Putamen (tissue), 1 donor: ENCODE measurements at regions not wholly inside any gene's neighbourhood (a gene's known extent, or its start where the extent isn't known, plus 50 kb on each side); places are given as distances from the start of the nearest gene placed in this dataset.
"Not testable (repeated sequence)": the region's sequence is repeated elsewhere in the genome, so short reads cannot be mapped to it uniquely, and the experiment has no call there.

Source experiments
- DNase-seq: peaks from one replicate; pipeline ENCODE4 v3.0.0-alpha.2; 2016; ENCODE audit warnings: low spot score

- DNase-seq = not testable (repeated sequence)
Measured at GRCh38 chr2:87315183-87315902, 293.7 kb upstream of the PLGLB1 start.

DNA sequence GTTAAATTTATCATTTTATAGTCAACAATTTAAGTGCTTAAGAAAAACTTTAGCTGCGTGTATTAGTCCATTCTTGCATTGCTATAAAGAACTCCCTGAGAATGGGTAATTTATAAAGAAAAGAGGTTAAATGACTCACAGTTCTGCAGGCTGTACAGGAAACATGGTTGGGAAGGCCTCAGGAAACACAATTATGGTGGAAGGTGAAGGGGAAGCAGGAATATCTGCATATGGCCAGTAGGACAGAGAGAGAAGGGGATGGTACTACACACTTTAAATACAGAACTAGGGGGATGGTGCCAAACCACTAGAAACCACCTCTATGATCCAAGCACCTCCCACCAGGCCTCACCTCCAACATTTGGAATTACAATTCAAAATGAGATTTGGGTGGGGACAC, 295.5 kb upstream of the PLGLB1 start:
- not testable (repeated sequence) for DNase-seq

GRCh38 chr2:87318814-87319491, 297.3 kb upstream of the PLGLB1 start:
- DNase-seq = not testable (repeated sequence)

DNA sequence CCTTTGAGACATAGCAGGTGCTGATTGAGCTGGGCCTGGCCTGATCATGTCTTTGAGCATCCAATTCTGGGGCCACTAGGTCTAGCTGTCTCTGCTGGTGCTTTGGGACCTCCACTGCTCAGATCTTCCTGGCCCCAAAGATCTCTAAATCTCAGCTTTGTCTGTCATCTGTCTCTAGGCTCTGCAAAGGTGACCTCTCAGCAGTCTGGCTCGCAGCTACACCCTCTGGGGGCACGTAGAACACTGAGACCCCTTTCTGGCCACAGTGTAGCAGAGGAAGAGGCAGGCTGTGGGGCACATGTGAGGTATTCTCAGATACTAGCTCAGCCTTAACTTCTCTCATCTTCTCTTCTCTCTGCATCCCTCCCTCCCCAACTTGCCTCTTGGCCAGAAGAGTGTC, 298.1 kb upstream of the PLGLB1 start:
- not testable (repeated sequence) for DNase-seq

- not testable (repeated sequence) for DNase-seq
Measured at GRCh38 chr2:87321201-87321600, 299.6 kb upstream of the PLGLB1 start.

- not testable (repeated sequence) for DNase-seq
Measured at GRCh38 chr2:87324335-87325041, 302.8 kb upstream of the PLGLB1 start.

- DNase-seq = not testable (repeated sequence)
Measured at GRCh38 chr2:87325042-87325910, 303.6 kb upstream of the PLGLB1 start.

DNA sequence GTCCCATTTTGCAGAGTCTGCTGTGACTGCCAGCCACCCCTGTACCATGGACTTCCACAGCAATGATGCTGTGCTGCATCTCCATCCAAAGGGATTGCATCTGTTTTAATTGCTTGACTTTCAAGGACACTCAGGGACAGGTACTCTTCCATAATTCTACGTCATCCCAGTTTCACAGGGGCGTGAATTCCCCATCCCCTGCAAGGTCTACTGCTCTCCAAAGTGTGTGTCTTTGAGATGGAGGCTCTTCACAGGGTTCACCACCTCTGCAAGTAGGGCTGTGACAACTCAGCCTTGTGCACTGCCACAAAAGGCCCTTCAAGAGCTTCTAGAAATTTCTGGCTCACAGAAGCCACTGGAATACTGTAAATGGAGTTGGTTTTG, 304.3 kb upstream of the PLGLB1 start:
- not testable (repeated sequence) for DNase-seq

GRCh38 chr2:87326754-87327153, 305.1 kb upstream of the PLGLB1 start:
- DNase-seq = not testable (repeated sequence)

GRCh38 chr2:87327648-87328371, 306.2 kb upstream of the PLGLB1 start:
- DNase-seq = not testable (repeated sequence)

- DNase-seq = not testable (repeated sequence)
Measured at GRCh38 chr2:87329529-87329928, 307.9 kb upstream of the PLGLB1 start.

- DNase-seq = not testable (repeated sequence)
Measured at GRCh38 chr2:87330486-87330885, 308.8 kb upstream of the PLGLB1 start.

DNA sequence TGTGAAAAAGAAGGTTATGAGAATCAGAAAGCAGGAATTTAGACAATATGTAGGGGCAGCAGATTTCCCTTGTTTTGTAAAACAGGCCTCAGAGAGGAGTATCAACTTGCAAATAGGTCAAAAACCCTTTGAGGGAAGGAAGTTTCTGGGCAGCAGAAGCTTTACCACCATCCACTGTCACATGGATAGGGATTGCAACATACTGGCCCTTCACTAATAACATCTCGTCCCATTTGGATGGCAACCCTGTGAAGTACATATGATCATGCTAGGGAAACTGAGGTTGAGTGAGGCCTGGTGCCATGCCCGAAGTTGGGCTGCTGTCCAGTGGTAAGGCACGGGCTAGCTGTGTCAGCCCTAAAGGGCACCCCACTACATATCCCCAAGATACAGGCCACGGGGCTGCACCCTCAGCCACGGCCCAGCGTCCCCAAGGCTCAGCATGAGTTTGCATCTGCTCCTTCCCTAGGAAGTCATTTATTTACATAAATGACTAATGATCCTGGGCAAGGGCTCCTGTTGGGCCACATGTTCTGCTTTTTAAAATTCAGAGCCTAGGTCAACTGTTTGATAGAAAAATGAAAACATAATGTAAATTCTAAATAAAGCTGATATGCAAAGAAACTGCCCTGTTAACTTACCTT, 310.4 kb upstream of the PLGLB1 start:
- DNase-seq = not testable (repeated sequence)

GRCh38 chr2:87334888-87335287, 313.2 kb upstream of the PLGLB1 start:
- not testable (repeated sequence) for DNase-seq

DNA sequence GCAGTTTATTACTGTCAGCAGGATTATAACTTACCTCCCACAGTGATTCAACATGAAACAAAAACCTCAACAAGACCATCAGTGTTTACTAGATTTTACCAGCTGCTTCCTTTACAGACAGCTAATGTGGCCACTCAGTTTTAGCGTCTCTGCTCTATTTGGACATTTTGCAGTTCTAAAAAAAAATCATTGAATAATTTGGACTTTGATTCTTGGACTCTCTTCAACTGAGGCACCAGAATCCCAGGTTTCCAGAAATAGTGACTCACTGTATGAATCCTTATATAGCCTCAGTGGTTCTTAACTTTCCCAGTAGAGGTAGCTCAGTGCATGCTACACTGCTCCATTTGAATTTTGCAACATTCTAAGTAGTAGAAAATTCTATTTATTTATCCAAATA, 317.4 kb upstream of the PLGLB1 start:
- DNase-seq = not testable (repeated sequence)

DNA sequence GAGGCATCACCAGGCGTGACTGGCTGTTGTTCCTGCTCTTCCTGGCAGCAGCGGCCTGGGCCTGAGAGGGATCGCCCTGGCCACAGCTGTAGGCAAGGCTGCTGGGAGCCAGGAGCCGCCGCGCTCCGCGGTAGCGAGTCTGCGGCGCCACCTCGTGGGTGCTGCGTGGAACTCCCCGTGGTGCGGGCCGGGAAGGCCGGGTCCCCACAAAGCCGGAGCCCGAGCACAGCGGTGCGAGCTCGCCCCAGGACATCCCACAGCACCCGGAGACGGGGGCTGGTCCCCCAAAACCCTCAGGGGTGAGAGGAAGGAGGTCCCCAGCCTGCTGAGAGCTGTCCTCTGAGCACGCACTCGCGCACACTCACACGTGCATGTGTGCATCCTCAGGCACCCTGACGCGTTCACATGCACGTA, 320.0 kb upstream of the PLGLB1 start:
- not testable (repeated sequence) for DNase-seq

GRCh38 chr2:87342175-87342574, 320.5 kb upstream of the PLGLB1 start:
- DNase-seq = not testable (repeated sequence)

DNA sequence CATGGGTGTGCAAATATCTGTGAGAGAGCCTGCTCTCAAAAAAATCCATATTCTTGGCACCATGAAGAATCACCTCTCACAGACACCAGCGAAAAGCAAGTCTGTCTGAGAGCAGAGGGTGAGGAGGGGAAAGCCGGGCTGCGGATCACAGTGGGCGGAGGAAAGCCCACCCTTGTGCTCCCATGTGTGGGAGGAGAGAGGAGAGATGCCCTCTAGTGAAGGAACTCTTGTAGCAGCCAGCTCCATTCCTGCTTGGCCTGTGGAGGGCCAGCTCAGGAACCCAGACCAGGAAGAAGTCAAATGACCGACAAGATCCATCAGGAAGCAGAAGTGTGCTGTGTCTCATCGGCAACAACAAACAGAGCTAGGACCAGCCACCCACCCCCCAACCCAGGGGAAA, 321.7 kb upstream of the PLGLB1 start:
- not testable (repeated sequence) for DNase-seq

- not testable (repeated sequence) for DNase-seq
Measured at GRCh38 chr2:87345283-87345682, 323.6 kb upstream of the PLGLB1 start.

GRCh38 chr2:87348556-87348955, 326.9 kb upstream of the PLGLB1 start:
- not testable (repeated sequence) for DNase-seq
